GM23248 (cell line): ENCODE measurements at regions not wholly inside any gene's neighbourhood (a gene's known extent, or its start where the extent isn't known, plus 50 kb on each side); places are given as distances from the start of the nearest gene placed in this dataset.

ENCODE experiments used
- EZH2 ChIP-seq: fragments of 200-600 bp; sonication (generic); IDR thresholded peaks from 2 replicates; pipeline ENCODE4 v1.6.1; 2018; ENCODE audit warnings: antibody characterized with exemption, mild to moderate bottlenecking; ENCODE audit not compliant: insufficient read depth, poor library complexity, severe bottlenecking
- EZH2phosphoT487 ChIP-seq: fragments of 200-600 bp; sonication (generic); IDR thresholded peaks from 2 replicates; pipeline ENCODE4 v1.6.1; 2018; ENCODE audit warnings: antibody characterized with exemption, moderate library complexity, mild to moderate bottlenecking, low read depth; ENCODE audit not compliant: insufficient read depth

GRCh38 chr9:86573886-86574285, 219.7 kb upstream of the TUT7 start:
- TF ChIP-seq EZH2 (no peak), EZH2phosphoT487 (no peak)
